GM21723 (cell line): ENCODE measurements at regions not wholly inside any gene's neighbourhood (a gene's known extent, or its start where the extent isn't known, plus 50 kb on each side); places are given as distances from the start of the nearest gene placed in this dataset.
A peak's percentile ranks its signal among the peaks of the same experiment; 100 is the strongest.

Experiments
- ATAC-seq: cut with Tn5 transposase; IDR thresholded peaks from one replicate; pipeline ENCODE4 v1.9.1; 2021; ENCODE audit warnings: mild to moderate bottlenecking, moderate library complexity; ENCODE audit not compliant: unreplicated experiment

GRCh38 chr4:123092586-123092985 is 170.2 kb upstream of the NUDT6 start:
- no peak for ATAC-seq

- no peak for ATAC-seq
Measured at GRCh38 chr4:123093236-123093635, 170.8 kb upstream of the NUDT6 start.

DNA sequence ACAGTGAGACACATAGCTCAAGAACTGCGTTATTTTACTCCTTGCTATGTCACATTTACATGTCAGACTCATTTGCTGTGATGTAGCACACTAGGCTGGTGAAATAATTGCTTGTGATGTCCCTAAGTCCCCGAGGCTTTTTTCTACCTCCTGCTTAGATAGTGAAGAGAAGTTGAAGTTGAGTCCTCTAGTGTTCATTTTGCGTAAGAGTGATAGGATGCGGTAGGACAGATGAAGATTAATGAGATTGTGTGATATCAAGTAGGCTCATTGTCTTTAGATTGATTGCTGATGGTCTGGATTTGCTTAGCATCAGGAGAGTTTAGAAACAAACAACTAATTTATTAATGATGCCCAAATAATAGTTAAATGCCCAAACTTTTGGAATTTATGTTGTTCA is 173.6 kb upstream of the NUDT6 start:
- ATAC-seq, result no peak

DNA sequence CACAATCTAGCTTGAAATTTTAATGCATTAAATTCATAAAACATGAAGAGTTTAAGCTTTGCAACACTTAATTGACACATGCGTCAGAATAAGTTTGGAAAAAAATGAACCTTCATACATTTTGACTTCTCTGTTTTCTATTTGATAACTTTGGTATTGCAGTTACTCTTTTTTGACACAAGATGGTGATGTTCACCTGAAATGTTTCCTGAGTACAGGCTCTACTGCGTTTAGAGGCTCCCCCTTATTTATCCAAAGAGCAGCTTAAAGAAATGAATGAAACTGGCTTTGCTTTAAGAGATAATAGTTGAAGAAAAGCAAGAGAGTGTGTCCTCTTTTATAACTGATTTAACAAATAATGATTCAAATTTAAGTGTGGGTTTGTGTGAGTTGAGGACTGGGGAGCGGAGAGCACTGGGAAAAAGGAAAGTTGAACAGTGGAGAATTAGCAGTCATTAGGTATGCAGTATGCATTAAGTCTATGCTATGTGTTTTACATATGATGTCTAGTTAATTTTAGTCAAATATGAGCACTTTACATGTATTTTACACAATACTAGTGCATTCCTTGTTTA is 180.6 kb upstream of the NUDT6 start:
- ATAC-seq, result peak; percentile 91

DNA sequence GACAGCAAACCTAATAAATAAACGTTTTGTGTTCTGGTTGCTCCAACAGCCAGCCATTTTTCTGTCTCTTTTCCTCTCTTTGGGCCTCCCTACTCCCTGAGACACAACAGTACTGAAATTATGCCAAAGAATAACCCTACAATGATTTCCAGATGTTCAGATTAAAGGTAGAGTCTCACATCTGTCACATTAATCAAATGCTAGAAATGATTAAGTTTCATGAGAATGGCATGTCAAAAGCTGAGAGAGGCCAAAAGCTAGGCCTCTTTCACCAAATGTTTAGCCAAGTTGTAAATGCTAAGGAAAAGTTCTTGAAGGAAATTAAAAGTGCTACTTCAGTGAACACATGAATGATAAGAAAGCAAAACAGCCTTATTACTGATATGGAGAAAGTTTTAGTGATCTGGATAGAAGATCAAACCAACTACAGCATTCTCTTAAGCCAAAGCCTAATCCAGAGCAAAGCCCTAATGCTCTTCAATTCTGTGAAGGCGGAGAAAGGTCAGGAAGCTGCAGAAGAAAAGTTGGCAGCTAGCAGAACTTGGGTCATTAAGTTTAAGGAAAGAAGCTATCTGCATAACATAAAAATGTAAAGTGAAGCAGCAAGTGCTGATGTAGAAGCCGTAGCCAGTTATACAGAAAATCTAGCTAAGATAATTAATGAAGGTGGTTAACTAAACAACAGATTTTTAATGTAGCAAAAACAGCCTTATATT is 182.1 kb upstream of the NUDT6 start:
- no peak for ATAC-seq

DNA sequence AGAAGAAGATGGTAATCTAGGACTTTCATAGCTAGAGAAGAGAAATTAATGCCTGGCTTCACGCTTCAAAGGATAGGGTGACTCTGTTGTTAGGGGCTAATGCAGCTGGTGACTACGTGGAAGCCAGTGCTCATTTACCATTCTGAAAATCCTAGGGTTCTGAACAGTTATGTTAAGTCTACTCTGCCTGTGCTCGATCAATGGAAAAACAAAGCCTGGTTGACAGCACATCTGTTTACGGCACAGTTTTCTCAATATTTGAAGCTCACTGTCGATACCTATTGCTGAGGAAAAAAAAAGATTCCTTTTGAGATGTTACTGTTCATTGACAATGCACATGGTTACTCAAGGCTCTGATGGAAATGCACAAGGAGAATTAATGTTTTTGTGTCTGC is 182.6 kb upstream of the NUDT6 start:
- no peak for ATAC-seq

GRCh38 chr4:123106747-123107146 is 184.3 kb upstream of the NUDT6 start:
- no peak for ATAC-seq

- ATAC-seq, result no peak
Measured at GRCh38 chr4:123107444-123108252, 185.3 kb upstream of the NUDT6 start.

- ATAC-seq, result no peak
Measured at GRCh38 chr4:123109139-123109538, 186.7 kb upstream of the NUDT6 start.

GRCh38 chr4:123110147-123110546 is 187.8 kb upstream of the NUDT6 start:
- ATAC-seq, result no peak

GRCh38 chr4:123110685-123111084 is 188.3 kb upstream of the NUDT6 start:
- no peak for ATAC-seq

GRCh38 chr4:123113155-123113554 is 190.8 kb upstream of the NUDT6 start:
- ATAC-seq, result no peak

DNA sequence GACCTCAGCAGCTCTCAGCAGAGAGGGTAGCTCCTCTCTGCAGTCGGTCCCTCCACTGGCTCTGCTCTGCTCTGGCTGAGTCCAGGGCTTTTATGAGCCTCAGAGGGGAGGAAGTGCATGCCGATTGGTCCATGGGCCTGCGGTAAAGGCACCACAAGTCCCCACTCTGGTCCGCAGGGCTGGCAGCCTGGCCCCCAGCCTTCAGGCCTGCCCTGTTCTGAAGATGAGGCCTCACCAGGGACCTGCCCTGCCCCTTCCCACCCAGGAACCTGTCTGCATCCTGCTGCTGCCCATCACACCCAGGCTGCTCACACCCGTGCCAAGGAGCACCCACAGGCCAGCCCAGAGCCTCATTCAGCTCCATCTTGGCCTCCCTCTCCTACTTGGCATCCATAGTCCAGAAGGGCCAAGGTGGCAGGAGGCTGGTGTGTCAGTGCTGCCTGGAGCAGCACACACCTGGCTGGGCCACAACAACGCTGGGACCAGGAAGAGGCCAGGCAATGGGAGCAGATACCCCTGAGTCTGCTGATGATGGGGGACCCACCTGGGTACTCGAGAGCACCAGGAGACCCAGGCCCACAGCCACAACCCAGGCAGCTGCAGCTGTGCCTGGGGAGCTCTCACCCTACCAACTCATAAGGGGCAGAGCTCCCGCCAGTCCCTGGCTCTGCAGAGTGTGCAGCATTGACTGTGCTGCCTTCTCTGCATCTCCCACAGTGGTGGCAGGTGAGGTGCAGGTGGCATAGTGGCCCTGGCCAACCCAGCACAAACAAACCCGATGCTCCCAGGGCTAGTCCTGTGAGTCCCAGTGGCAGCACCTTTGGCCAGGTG is 191.9 kb upstream of the NUDT6 start:
- no peak for ATAC-seq

DNA sequence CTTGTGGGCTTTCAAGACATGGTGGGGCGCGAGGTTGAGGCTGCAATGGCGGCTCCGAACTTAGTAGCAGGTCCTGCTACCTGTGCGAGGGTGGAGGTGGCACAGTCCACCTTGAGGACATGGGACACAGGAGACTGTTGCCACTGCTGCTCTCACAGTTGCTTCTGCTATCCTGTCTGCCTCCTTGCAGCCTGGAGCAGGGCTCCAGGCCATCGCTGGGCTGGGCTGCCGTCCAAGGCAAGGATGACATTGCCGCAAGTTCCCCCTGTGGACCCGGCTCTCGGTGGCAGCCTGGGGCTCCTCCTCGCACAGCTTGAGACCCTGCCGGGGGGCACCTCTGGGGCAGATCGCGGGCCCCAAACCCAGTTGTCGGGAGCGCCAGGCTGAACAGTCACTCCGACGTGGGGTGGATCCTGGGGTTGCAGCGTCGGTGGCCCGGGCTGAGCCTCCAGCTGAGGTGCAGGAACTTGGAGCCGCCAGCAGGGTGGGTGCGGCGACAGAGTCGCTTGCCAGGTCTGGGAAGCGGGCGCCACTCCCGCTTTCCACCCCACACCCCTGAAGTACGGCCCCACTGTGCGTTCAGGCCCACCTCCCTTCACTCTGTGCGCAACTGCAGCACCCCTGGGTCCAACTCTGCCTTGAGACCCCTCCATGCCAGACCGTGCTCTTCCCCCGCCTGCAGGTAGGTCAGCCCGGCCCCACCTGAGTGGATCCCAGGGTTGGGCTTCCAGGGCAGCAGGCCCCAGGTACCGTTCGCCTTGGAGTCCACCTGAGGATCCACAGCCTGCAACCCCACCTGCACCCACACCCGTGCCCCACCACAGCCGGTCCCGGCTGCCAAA is 192.7 kb upstream of the NUDT6 start:
- no peak for ATAC-seq

- no peak for ATAC-seq
Measured at GRCh38 chr4:123116412-123116811, 194.0 kb upstream of the NUDT6 start.

DNA sequence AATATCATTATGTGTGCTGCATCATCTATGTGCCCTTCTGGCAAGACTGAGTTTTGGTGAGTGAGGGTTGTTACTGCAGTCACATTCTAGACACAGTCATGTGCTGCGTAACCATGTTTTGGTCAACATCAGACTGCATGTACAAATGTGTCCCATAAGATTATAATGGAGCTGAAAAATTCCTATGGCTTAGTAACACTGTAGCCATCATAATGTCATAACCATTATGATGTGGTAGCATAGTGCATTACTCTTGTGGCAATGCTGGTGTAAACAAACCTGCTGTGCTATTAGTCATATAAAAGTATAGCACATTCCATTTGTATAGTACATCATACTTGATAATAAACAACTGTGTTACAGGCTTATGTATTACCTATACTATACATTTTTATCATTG is 198.1 kb upstream of the NUDT6 start:
- ATAC-seq, result no peak

DNA sequence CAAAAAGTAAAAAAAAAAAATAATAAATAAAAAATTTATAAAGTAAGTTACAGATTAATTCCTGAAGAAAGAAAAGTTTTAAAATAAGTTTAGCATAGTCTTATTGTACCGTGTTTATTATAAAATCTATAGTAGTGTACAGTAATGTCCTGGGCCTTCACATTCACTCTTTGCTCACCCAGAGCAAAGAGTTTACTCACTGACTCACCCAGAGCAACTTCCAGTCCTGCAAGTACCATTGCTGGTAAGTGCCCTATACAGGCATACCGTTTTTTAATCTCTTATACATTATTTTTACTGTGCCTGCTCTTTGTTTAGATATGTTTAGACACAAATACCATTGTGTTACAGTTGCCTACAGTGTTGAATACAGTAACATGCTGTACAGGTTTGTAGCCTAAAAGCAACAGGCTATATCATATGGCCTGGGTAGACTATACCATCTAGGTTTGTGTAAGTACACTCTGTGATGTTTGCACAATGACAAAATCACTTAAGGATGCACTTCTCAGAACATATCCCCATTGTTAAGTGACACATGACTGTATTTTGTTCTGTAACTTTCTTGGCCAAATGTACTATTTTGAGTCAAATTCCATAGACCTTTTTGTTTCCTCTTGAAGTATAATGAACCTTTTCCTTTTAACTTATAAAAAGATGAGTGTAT is 199.0 kb upstream of the NUDT6 start:
- no peak for ATAC-seq

DNA sequence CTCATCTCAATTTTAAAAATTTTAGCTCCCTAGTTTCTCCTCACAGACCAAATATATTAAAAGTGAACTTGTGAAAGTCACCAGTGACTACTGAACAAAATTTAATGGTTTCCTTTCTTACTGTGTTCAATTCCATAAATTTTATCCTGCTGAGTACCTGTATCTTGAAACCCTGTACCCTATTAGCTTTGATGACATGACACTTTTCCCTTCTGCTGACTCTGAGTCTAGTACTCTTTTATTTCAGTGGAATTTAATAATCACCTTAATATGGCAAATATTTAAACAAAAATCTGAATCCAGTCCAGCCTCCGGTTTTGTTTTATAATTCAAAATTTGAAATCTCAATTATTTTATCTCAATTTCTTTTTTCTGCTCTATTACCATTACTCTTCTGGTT is 203.1 kb upstream of the NUDT6 start:
- no peak for ATAC-seq

GRCh38 chr4:123127218-123127617 is 204.8 kb upstream of the NUDT6 start:
- no peak for ATAC-seq

DNA sequence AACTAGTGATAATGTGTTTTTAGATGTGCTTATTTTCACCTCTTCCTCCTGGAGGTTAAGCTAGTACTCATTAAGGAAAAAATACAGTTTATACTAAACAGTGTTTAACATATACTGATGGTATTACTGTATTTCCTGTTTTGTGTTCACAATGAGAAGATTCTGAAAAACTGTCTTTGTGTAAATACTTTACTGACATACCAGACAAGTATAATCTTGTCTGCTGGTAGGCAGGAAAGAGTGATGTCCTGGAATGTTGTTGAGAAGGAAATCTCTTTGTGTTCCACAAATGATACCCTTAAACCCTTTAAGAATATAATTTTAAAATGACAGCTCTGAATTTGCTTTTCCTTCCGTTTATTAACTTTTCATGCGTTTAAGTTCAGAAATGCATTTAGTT is 205.5 kb upstream of the NUDT6 start:
- no peak for ATAC-seq
